ENCODE measurements at regions not wholly inside any gene's neighbourhood (a gene's known extent, or its start where the extent isn't known, plus 50 kb on each side); places are given as distances from the start of the nearest gene placed in this dataset.

- no peak for DNase-seq
Measured at GRCh38 chrX:116226665-116227484, 56.3 kb downstream of the AGTR2 start.

GRCh38 chrX:116230130-116230898 lies 59.8 kb downstream of the AGTR2 start:
- DNase-seq = peak; percentile 68

- peak; percentile 39 for DNase-seq
Measured at GRCh38 chrX:116232833-116233232, 62.3 kb downstream of the AGTR2 start.

- no peak for DNase-seq
Measured at GRCh38 chrX:116236666-116237065, 66.1 kb downstream of the AGTR2 start.

GRCh38 chrX:116238093-116238492 lies 67.5 kb downstream of the AGTR2 start:
- no peak for DNase-seq

GRCh38 chrX:116238567-116239255 lies 68.2 kb downstream of the AGTR2 start:
- DNase-seq = peak; percentile 52

- DNase-seq = peak; percentile 80
Measured at GRCh38 chrX:116239944-116240840, 69.6 kb downstream of the AGTR2 start.

GRCh38 chrX:116241001-116241400 lies 70.5 kb downstream of the AGTR2 start:
- DNase-seq = no peak

- DNase-seq = no peak
Measured at GRCh38 chrX:116243039-116243438, 72.5 kb downstream of the AGTR2 start.

- no peak for DNase-seq
Measured at GRCh38 chrX:116246261-116246660, 75.7 kb downstream of the AGTR2 start.

GRCh38 chrX:116267511-116268040 lies 97.0 kb downstream of the AGTR2 start:
- DNase-seq = no peak

- peak; percentile 36 for DNase-seq
Measured at GRCh38 chrX:116272322-116272721, 101.8 kb downstream of the AGTR2 start.

- DNase-seq = no peak
Measured at GRCh38 chrX:116272861-116273260, 102.3 kb downstream of the AGTR2 start.

GRCh38 chrX:116276261-116276660 lies 105.7 kb downstream of the AGTR2 start:
- no peak for DNase-seq

- DNase-seq = no peak
Measured at GRCh38 chrX:116277351-116278225, 107.0 kb downstream of the AGTR2 start.

- DNase-seq = no peak
Measured at GRCh38 chrX:116278826-116279225, 108.3 kb downstream of the AGTR2 start.

GRCh38 chrX:116281106-116281505 lies 110.6 kb downstream of the AGTR2 start:
- peak; percentile 4 for DNase-seq

GRCh38 chrX:116282751-116283150 lies 112.2 kb downstream of the AGTR2 start:
- DNase-seq = no peak

GRCh38 chrX:116284400-116284799 lies 113.9 kb downstream of the AGTR2 start:
- DNase-seq = peak; percentile 43

- no peak for DNase-seq
Measured at GRCh38 chrX:116285501-116285900, 115.0 kb downstream of the AGTR2 start.

- DNase-seq = peak; percentile 2
Measured at GRCh38 chrX:116289592-116289991, 119.0 kb downstream of the AGTR2 start.
